Hepatic stellate cell (primary cell): ENCODE measurements at regions not wholly inside any gene's neighbourhood (a gene's known extent, or its start where the extent isn't known, plus 50 kb on each side); places are given as distances from the start of the nearest gene placed in this dataset.

Experiments used
- DNase-seq: peaks from one replicate; pipeline ENCODE4 v3.0.0; 2011; ENCODE audit warnings: low spot score

DNA sequence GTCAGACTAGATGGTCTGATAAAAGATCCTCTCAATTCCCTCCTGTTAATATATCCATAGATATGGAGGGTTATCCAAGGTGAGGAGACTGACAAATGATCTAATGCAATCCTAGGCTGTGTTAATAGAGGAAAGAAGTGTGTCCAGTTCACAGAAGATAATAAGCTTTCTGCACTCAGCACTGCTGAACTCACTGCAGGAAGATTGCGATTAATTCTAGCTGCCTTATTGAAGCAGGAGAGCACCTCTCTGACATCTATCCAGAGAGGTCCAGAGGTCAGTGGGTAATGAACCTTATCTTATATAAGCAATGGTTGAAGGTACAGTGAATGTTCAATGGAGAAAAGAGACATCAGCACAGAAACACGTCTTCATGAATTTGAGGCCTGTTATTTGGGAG, 75.9 kb upstream of the SLC10A2 start:
- no peak for DNase-seq

- DNase-seq = no peak
Measured at GRCh38 chr13:103140001-103140671, 73.9 kb upstream of the SLC10A2 start.

DNA sequence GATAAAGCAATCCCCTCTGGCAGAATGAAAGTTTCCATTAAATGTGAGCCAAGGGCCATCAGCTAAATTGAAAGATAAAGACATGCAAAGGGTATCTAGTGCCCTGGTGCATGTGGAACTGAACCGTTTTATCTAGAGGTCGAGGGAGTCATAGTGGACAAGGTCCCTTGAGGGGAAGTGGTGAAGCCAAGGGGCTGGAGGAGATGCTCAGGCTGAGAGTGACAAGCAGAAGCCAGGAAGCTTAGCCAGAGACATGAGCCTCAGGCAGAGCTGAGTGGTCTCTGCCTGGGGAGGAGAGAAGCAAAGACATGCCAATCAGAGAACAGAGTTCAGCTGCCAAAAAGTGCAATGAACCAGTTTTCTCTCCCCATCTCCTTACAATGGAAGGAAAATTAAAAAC, 68.1 kb upstream of the SLC10A2 start:
- no peak for DNase-seq

- no peak for DNase-seq
Measured at GRCh38 chr13:103133556-103133955, 67.3 kb upstream of the SLC10A2 start.

GRCh38 chr13:103130681-103131210, 64.5 kb upstream of the SLC10A2 start:
- no peak for DNase-seq

GRCh38 chr13:103130146-103130545, 63.9 kb upstream of the SLC10A2 start:
- DNase-seq = no peak
